ENCODE measurements at regions not wholly inside any gene's neighbourhood (a gene's known extent, or its start where the extent isn't known, plus 50 kb on each side); places are given as distances from the start of the nearest gene placed in this dataset.

DNA sequence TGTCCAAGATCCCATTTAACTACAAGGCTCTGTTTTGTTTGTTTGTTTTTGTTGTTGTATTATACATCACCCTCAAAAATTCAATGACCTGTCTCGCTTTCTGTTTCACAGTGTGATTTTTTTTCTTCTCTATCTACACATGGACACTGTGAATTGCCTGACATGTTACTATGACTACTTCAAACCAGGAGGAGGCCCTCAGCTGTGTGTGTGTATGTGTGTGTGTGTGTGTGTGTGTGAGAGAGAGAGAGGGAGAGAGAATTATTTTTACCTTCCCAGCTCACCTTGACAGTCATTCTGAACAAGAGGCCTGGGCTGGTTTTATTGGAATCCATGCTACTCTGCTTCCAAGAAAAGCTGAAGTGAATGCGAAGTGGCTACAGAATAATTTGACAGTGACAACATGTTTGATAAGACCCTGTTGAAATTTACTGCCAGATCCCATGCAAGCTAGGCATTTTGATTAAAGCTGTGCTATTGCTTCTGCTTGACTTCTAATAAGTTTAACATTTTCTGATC, 841.4 kb downstream of the NSUN3 start:
- H3K27me3 ChIP-seq (ENCODE audit: low read length): no peaks in the 10 kb centered on the region
- H3K36me3 ChIP-seq (ENCODE audit: low read length): no peaks in the 10 kb centered on the region
- H3K4me3 ChIP-seq (ENCODE audit: insufficient read depth, low read length, poor library complexity, severe bottlenecking): no peak overlapping the region
- H3F3A ChIP-seq (ENCODE audit: insufficient read depth): no peaks in the 10 kb centered on the region
- H3K9me2 ChIP-seq (replicated peaks; ENCODE audit: insufficient read depth, low read length): no peaks in the 10 kb centered on the region
- H3K9ac ChIP-seq (ENCODE audit: low read length): no peak overlapping the region
- no peak overlapping the region for H3K27ac ChIP-seq (ENCODE audit: low read depth, low read length)
- no peaks in the 10 kb centered on the region for H3K79me2 ChIP-seq (ENCODE audit: insufficient read depth, low read length)
- no peak overlapping the region for H2AFZ ChIP-seq (ENCODE audit: low read depth, low read length, severe bottlenecking)
- H4K20me1 ChIP-seq (ENCODE audit: low read depth, low read length): no peaks in the 10 kb centered on the region
- no peak for TF ChIP-seq CTCF (IDR thresholded peaks at IDR 0.05; ENCODE audit: insufficient read depth, low read length, poor library complexity, severe bottlenecking)
- TF ChIP-seq EZH2phosphoT487 (conservative IDR thresholded peaks at IDR 0.05; ENCODE audit: low read length): no peak
- H3K4me2 ChIP-seq (ENCODE audit: low read depth, low read length, poor library complexity, severe bottlenecking): no peak overlapping the region
- H3K9me3 ChIP-seq (ENCODE audit: insufficient read depth, low read length): no peaks in the 10 kb centered on the region

DNA sequence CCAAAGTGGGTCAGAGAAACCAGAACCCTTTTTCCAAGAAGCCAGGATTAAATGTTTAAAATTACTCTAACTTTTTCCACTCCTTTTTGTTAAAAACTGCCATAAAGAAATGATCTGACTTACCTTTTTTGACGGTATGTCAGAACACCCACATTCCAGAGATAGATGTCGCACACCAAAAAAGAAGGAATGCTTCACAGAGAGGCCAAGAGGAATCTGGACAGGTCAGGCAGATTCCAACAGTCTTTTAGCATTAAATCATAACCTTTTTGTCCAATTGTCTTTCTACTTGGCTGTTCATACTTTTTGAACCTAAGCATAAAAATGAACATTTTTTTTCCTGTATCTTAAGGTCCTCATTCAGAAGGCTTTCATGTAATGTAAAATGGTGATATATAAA, 846.9 kb downstream of the NSUN3 start:
- Histone ChIP-seq H3K36me3 (ENCODE audit: low read length) (no peaks in the 10 kb centered on the region), H3K4me2 (ENCODE audit: low read depth, low read length, poor library complexity, severe bottlenecking) (no peak overlapping the region), H3K4me3 (ENCODE audit: insufficient read depth, low read length, poor library complexity, severe bottlenecking) (no peak overlapping the region), H3K9me3 (ENCODE audit: insufficient read depth, low read length) (no peaks in the 10 kb centered on the region), H3K9me2 (replicated peaks; ENCODE audit: insufficient read depth, low read length) (no peaks in the 10 kb centered on the region), H3K27me3 (ENCODE audit: low read length) (no peaks in the 10 kb centered on the region), H3K27ac (ENCODE audit: low read depth, low read length) (no peak overlapping the region), H2AFZ (ENCODE audit: low read depth, low read length, severe bottlenecking) (no peak overlapping the region), H3K9ac (ENCODE audit: low read length) (no peak overlapping the region), H3F3A (ENCODE audit: insufficient read depth) (no peaks in the 10 kb centered on the region), H4K20me1 (ENCODE audit: low read depth, low read length) (no peaks in the 10 kb centered on the region), H3K79me2 (ENCODE audit: insufficient read depth, low read length) (no peaks in the 10 kb centered on the region)
- TF ChIP-seq CTCF (IDR thresholded peaks at IDR 0.05; ENCODE audit: insufficient read depth, low read length, poor library complexity, severe bottlenecking) (no peak), EZH2phosphoT487 (conservative IDR thresholded peaks at IDR 0.05; ENCODE audit: low read length) (no peak)

GRCh38 chr3:94912656-94913055, 849.8 kb downstream of the NSUN3 start:
- Histone ChIP-seq H3K27me3 (ENCODE audit: low read length) (no peaks in the 10 kb centered on the region), H3K9me2 (replicated peaks; ENCODE audit: insufficient read depth, low read length) (no peaks in the 10 kb centered on the region), H4K20me1 (ENCODE audit: low read depth, low read length) (no peaks in the 10 kb centered on the region), H3K79me2 (ENCODE audit: insufficient read depth, low read length) (no peaks in the 10 kb centered on the region), H3K4me3 (ENCODE audit: insufficient read depth, low read length, poor library complexity, severe bottlenecking) (no peak overlapping the region), H3K9ac (ENCODE audit: low read length) (no peak overlapping the region), H2AFZ (ENCODE audit: low read depth, low read length, severe bottlenecking) (no peak overlapping the region), H3K27ac (ENCODE audit: low read depth, low read length) (no peak overlapping the region), H3F3A (ENCODE audit: insufficient read depth) (no peaks in the 10 kb centered on the region), H3K4me2 (ENCODE audit: low read depth, low read length, poor library complexity, severe bottlenecking) (no peak overlapping the region), H3K9me3 (ENCODE audit: insufficient read depth, low read length) (no peaks in the 10 kb centered on the region), H3K36me3 (ENCODE audit: low read length) (no peaks in the 10 kb centered on the region)
- TF ChIP-seq EZH2phosphoT487 (conservative IDR thresholded peaks at IDR 0.05; ENCODE audit: low read length) (no peak), CTCF (IDR thresholded peaks at IDR 0.05; ENCODE audit: insufficient read depth, low read length, poor library complexity, severe bottlenecking) (no peak)
